ENCODE measurements at regions not wholly inside any gene's neighbourhood (a gene's known extent, or its start where the extent isn't known, plus 50 kb on each side); places are given as distances from the start of the nearest gene placed in this dataset.

DNA sequence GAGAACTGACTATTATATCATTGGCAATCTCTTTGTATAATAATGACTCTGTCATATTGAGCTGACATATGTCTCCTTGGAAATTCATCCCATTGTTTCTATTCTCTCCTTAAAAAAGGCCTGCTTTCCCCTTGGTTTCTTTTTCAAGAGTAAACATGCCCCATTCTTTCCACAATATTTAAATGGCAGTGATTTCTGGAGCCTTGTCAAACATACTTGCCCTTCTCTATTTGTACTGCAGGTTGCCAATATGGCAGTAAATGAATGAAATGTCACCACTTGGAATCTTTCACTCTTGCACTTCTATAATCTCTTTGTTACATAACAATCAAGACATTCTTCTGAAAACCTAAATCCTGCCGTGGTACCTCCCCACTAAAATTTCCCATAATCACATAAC is 1265.1 kb upstream of the CDH8 start:
- TF ChIP-seq POLR2AphosphoS5 (IDR thresholded peaks at IDR 0.05; ENCODE audit: low read depth, low read length), result no peak
- no peak for TF ChIP-seq REST (IDR thresholded peaks at IDR 0.05; ENCODE audit: insufficient read depth in 1 of 2, low read depth in 2 of 2, low read length in 2 of 2)

Measured in PFSK-1 (cell line).